Parathyroid adenoma (tissue), 2 donors: ENCODE measurements at regions not wholly inside any gene's neighbourhood (a gene's known extent, or its start where the extent isn't known, plus 50 kb on each side); places are given as distances from the start of the nearest gene placed in this dataset.

Experiments
- H2AFZ ChIP-seq: fragments of 300-600 bp; sonication (generic); one replicate; pipeline ENCODE4 v1.7.0; 2017; ENCODE audit warnings: antibody characterized with exemption, mild to moderate bottlenecking
- H3K27ac ChIP-seq: fragments of 300-600 bp; sonication (generic); one replicate; pipeline ENCODE4 v1.7.0; 2017
- H3K27me3 ChIP-seq: fragments of 300-600 bp; sonication (generic); one replicate; pipeline ENCODE4 v1.7.0; 2017; ENCODE audit warnings: low read length; ENCODE audit not compliant: control insufficient read depth, insufficient read depth
- H3K36me3 ChIP-seq: fragments of 300-600 bp; sonication (generic); one replicate; pipeline ENCODE4 v1.7.0; 2017; ENCODE audit warnings: low read length; ENCODE audit not compliant: control insufficient read depth, insufficient read depth
- H3K4me1 ChIP-seq: fragments of 300-600 bp; sonication (generic); one replicate; pipeline ENCODE4 v1.7.0; 2017; ENCODE audit warnings: control low read depth
- H3K4me2 ChIP-seq: fragments of 300-600 bp; sonication (generic); one replicate; pipeline ENCODE4 v1.7.0; 2017; ENCODE audit warnings: low read length
- H3K4me3 ChIP-seq: fragments of 300-600 bp; sonication (generic); one replicate; pipeline ENCODE4 v1.7.0; 2017; ENCODE audit warnings: low read depth, low read length
- H3K79me2 ChIP-seq: fragments of 300-600 bp; sonication (generic); one replicate; pipeline ENCODE4 v1.7.0; 2017; ENCODE audit warnings: control low read depth
- H3K9ac ChIP-seq: fragments of 300-600 bp; sonication (generic); one replicate; pipeline ENCODE4 v1.7.0; 2017; ENCODE audit warnings: mild to moderate bottlenecking
- H3K9me3 ChIP-seq: fragments of 300-600 bp; sonication (generic); one replicate; pipeline ENCODE4 v1.7.0; 2017; ENCODE audit warnings: low read length; ENCODE audit not compliant: control insufficient read depth
- TF ChIP-seq, protein P1 (sequence below): fragments of 300-600 bp; sonication (generic); IDR thresholded peaks from one replicate; pipeline ENCODE4 v1.7.0; 2017; ENCODE audit warnings: antibody characterized with exemption, mild to moderate bottlenecking
- donor health status: primary hyperparathyroidism.

DNA sequence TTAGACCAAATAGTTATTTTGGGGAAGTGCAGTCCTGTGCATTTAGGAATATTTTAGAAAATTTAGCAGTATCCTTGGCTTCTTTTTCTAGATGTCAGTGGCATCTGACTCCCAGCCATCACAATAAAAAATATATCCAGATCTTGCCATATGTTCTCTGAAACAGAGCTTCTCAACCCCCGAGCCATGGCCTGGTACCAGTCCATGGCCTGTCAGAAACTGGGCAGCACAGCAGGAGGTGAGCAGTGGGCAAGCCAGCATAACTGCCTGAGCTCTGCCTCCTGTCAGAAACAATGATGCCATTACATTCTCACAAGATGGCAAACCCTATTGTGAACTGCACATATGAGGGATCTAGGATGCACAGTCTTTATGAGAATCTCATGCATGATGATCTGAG is 480.0 kb downstream of the LRRIQ3 start:
- no peaks in the 10 kb centered on the region for H3K4me1 ChIP-seq

GRCh38 chr1:73711089-73711488 is 486.9 kb downstream of the LRRIQ3 start:
- Histone ChIP-seq H3K27me3 (no peaks in the 10 kb centered on the region), H3K79me2 (no peaks in the 10 kb centered on the region), H3K36me3 (no peaks in the 10 kb centered on the region), H3K9ac (no peak overlapping the region), H3K4me1 (no peaks in the 10 kb centered on the region), H3K4me3 (no peak overlapping the region), H3K27ac (no peak overlapping the region), H2AFZ (no peak overlapping the region), H3K9me3 (no peaks in the 10 kb centered on the region), H3K4me2 (no peak overlapping the region)
- TF ChIP-seq, protein P1, sequence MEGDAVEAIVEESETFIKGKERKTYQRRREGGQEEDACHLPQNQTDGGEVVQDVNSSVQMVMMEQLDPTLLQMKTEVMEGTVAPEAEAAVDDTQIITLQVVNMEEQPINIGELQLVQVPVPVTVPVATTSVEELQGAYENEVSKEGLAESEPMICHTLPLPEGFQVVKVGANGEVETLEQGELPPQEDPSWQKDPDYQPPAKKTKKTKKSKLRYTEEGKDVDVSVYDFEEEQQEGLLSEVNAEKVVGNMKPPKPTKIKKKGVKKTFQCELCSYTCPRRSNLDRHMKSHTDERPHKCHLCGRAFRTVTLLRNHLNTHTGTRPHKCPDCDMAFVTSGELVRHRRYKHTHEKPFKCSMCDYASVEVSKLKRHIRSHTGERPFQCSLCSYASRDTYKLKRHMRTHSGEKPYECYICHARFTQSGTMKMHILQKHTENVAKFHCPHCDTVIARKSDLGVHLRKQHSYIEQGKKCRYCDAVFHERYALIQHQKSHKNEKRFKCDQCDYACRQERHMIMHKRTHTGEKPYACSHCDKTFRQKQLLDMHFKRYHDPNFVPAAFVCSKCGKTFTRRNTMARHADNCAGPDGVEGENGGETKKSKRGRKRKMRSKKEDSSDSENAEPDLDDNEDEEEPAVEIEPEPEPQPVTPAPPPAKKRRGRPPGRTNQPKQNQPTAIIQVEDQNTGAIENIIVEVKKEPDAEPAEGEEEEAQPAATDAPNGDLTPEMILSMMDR, result no peak

More for the DNA sequence above, 480.0 kb downstream of the LRRIQ3 start:
- TF ChIP-seq, protein P1, result no peak
- Histone ChIP-seq H3K36me3 (no peaks in the 10 kb centered on the region), H3K9ac (no peak overlapping the region), H3K9me3 (no peaks in the 10 kb centered on the region), H3K27ac (no peak overlapping the region), H3K4me3 (no peak overlapping the region), H3K4me2 (no peak overlapping the region), H3K27me3 (no peaks in the 10 kb centered on the region), H2AFZ (no peak overlapping the region), H3K79me2 (no peaks in the 10 kb centered on the region)

- Histone ChIP-seq H3K4me3 (no peak overlapping the region), H2AFZ (no peak overlapping the region), H3K79me2 (no peaks in the 10 kb centered on the region), H3K9ac (no peak overlapping the region), H3K27me3 (no peaks in the 10 kb centered on the region), H3K27ac (no peak overlapping the region), H3K4me2 (no peak overlapping the region), H3K9me3 (no peaks in the 10 kb centered on the region), H3K4me1 (no peaks in the 10 kb centered on the region), H3K36me3 (no peaks in the 10 kb centered on the region)
- TF ChIP-seq, protein P1, result no peak
These were observed 496.1 kb downstream of the LRRIQ3 start for GRCh38 chr1:73701826-73702225.

DNA sequence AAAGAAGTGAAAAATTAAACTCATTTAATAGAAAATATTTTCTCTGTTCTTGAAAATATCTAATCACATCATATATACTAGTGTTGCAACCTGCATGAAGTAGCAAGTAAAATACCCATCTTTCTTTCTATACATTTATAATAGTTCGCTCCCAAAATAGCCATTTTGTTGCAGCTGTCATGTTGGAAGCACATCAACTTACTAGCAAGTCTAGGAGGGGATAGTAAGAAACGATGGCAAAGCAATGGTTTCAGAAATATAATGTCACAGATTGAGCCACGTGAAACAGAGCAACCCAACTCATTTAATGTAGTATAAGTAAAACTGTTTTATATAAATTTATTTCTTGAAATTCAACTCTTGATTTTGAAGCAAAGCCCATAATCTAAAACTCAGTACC is 521.8 kb downstream of the LRRIQ3 start:
- H3K4me1 ChIP-seq, result no peaks in the 10 kb centered on the region
- H3K36me3 ChIP-seq, result no peaks in the 10 kb centered on the region
- H3K4me3 ChIP-seq, result no peak overlapping the region
- H3K9me3 ChIP-seq, result no peaks in the 10 kb centered on the region
- H3K4me2 ChIP-seq, result no peak overlapping the region
- H3K27ac ChIP-seq, result no peak overlapping the region
- TF ChIP-seq, protein P1, result no peak
- H3K27me3 ChIP-seq, result no peaks in the 10 kb centered on the region
- no peaks in the 10 kb centered on the region for H3K79me2 ChIP-seq
- no peak overlapping the region for H3K9ac ChIP-seq
- H2AFZ ChIP-seq, result no peak overlapping the region

- TF ChIP-seq, protein P1, result no peak
- no peaks in the 10 kb centered on the region for H3K36me3 ChIP-seq
- H3K4me2 ChIP-seq, result no peak overlapping the region
- no peaks in the 10 kb centered on the region for H3K9me3 ChIP-seq
- H3K27ac ChIP-seq, result no peak overlapping the region
- H3K79me2 ChIP-seq, result no peaks in the 10 kb centered on the region
- no peak overlapping the region for H3K4me3 ChIP-seq
- no peak overlapping the region for H2AFZ ChIP-seq
- no peaks in the 10 kb centered on the region for H3K4me1 ChIP-seq
- H3K27me3 ChIP-seq, result no peaks in the 10 kb centered on the region
- H3K9ac ChIP-seq, result no peak overlapping the region
These were observed 522.9 kb downstream of the LRRIQ3 start for GRCh38 chr1:73674945-73675561.
